AG08396 (cell line): ENCODE measurements at regions not wholly inside any gene's neighbourhood (a gene's known extent, or its start where the extent isn't known, plus 50 kb on each side); places are given as distances from the start of the nearest gene placed in this dataset.

Experiments
- DNase-seq: peaks from one replicate; pipeline ENCODE4 v3.0.0; 2012; ENCODE audit warnings: low spot score, mixed read lengths

GRCh38 chr9:93730217-93730616, 153.8 kb downstream of the PHF2 start:
- no peak for DNase-seq
